HUES6 (cell line): ENCODE measurements at regions not wholly inside any gene's neighbourhood (a gene's known extent, or its start where the extent isn't known, plus 50 kb on each side); places are given as distances from the start of the nearest gene placed in this dataset.

Experiments used
- H3K27ac ChIP-seq: 2 replicates; pipeline ENCODE4 v1.7.0; 2013; ENCODE audit warnings: low read depth, mild to moderate bottlenecking, low read length, inconsistent platforms
- H3K27me3 ChIP-seq: 2 replicates; pipeline ENCODE4 v1.6.1; 2013; ENCODE audit warnings: low read length; ENCODE audit not compliant: control insufficient read depth, insufficient read depth
- H3K36me3 ChIP-seq: 2 replicates; pipeline ENCODE4 v1.6.1; 2013; ENCODE audit warnings: low read length; ENCODE audit not compliant: control insufficient read depth, insufficient read depth
- H3K4me1 ChIP-seq: 2 replicates; pipeline ENCODE4 v1.6.1; 2013; ENCODE audit warnings: low read length; ENCODE audit not compliant: control insufficient read depth, insufficient read depth
- H3K4me3 ChIP-seq: 2 replicates; pipeline ENCODE4 v1.5.1; 2013; ENCODE audit warnings: low read depth, low read length
- H3K9ac ChIP-seq: one replicate; pipeline ENCODE4 v1.6.1; 2013; ENCODE audit warnings: mild to moderate bottlenecking, low read length
- H3K9me3 ChIP-seq: 2 replicates; pipeline ENCODE4 v1.6.1; 2013; ENCODE audit warnings: low read depth, low read length; ENCODE audit not compliant: control insufficient read depth, insufficient read depth

- Histone ChIP-seq H3K27ac (no peak overlapping the region), H3K4me3 (no peak overlapping the region), H3K4me1 (peaks cover 16% of the 10 kb centered on the region; the same call in 1 of the 2 replicates), H3K36me3 (no peaks in the 10 kb centered on the region), H3K9ac (no peak overlapping the region), H3K27me3 (no peaks in the 10 kb centered on the region), H3K9me3 (no peaks in the 10 kb centered on the region)
Observed at GRCh38 chr7:12984117-12984516, 296.7 kb downstream of the ARL4A start.

- no peaks in the 10 kb centered on the region for H3K9me3 ChIP-seq
- H3K4me3 ChIP-seq: no peak overlapping the region
- H3K27me3 ChIP-seq: no peaks in the 10 kb centered on the region
- H3K9ac ChIP-seq: no peak overlapping the region
- H3K27ac ChIP-seq: peak overlapping the region; percentile 31; the same call in 1 of the 2 replicates
- peaks cover 16% of the 10 kb centered on the region; the same call in 1 of the 2 replicates for H3K4me1 ChIP-seq
- H3K36me3 ChIP-seq: no peaks in the 10 kb centered on the region
Observed at GRCh38 chr7:12985228-12985627, 297.8 kb downstream of the ARL4A start.

GRCh38 chr7:12985752-12986151 is 298.3 kb downstream of the ARL4A start:
- Histone ChIP-seq H3K36me3 (no peaks in the 10 kb centered on the region), H3K4me1 (peaks cover 16% of the 10 kb centered on the region; the same call in 1 of the 2 replicates), H3K27ac (peak overlapping the region; percentile 78), H3K27me3 (no peaks in the 10 kb centered on the region), H3K9me3 (no peaks in the 10 kb centered on the region), H3K9ac (no peak overlapping the region), H3K4me3 (no peak overlapping the region)

- peaks cover 16% of the 10 kb centered on the region; the same call in 1 of the 2 replicates for H3K4me1 ChIP-seq
- H3K9me3 ChIP-seq: no peaks in the 10 kb centered on the region
- no peaks in the 10 kb centered on the region for H3K27me3 ChIP-seq
- no peak overlapping the region for H3K4me3 ChIP-seq
- H3K36me3 ChIP-seq: no peaks in the 10 kb centered on the region
- H3K27ac ChIP-seq: no peak overlapping the region; the same call in 1 of the 2 replicates
- no peak overlapping the region for H3K9ac ChIP-seq
Observed at GRCh38 chr7:12987238-12987637, 299.8 kb downstream of the ARL4A start.

GRCh38 chr7:12990440-12990839 is 303.0 kb downstream of the ARL4A start:
- H3K36me3 ChIP-seq: no peaks in the 10 kb centered on the region
- no peak overlapping the region for H3K27ac ChIP-seq
- H3K9ac ChIP-seq: no peak overlapping the region
- H3K27me3 ChIP-seq: no peaks in the 10 kb centered on the region
- peaks cover 12% of the 10 kb centered on the region; the same call in 1 of the 2 replicates for H3K4me1 ChIP-seq
- no peak overlapping the region for H3K4me3 ChIP-seq
- H3K9me3 ChIP-seq: no peaks in the 10 kb centered on the region

- no peak overlapping the region for H3K4me3 ChIP-seq
- no peaks in the 10 kb centered on the region for H3K36me3 ChIP-seq
- no peaks in the 10 kb centered on the region for H3K27me3 ChIP-seq
- no peak overlapping the region for H3K27ac ChIP-seq
- H3K9ac ChIP-seq: no peak overlapping the region
- H3K9me3 ChIP-seq: no peaks in the 10 kb centered on the region
- no peaks in the 10 kb centered on the region for H3K4me1 ChIP-seq
Observed at GRCh38 chr7:12993025-12993424, 305.6 kb downstream of the ARL4A start.

GRCh38 chr7:12995912-12996469 is 308.6 kb downstream of the ARL4A start:
- H3K4me1 ChIP-seq: no peaks in the 10 kb centered on the region

GRCh38 chr7:13007331-13007730 is 319.9 kb downstream of the ARL4A start:
- no peak overlapping the region for H3K4me3 ChIP-seq
- peaks cover 16% of the 10 kb centered on the region; the same call in 1 of the 2 replicates for H3K9me3 ChIP-seq
- H3K4me1 ChIP-seq: no peaks in the 10 kb centered on the region
- H3K27me3 ChIP-seq: no peaks in the 10 kb centered on the region
- H3K36me3 ChIP-seq: no peaks in the 10 kb centered on the region
- H3K9ac ChIP-seq: no peak overlapping the region
- H3K27ac ChIP-seq: no peak overlapping the region

More at GRCh38 chr7:12995912-12996469, 308.6 kb downstream of the ARL4A start:
- Histone ChIP-seq H3K9ac (no peak overlapping the region), H3K36me3 (no peaks in the 10 kb centered on the region), H3K4me3 (no peak overlapping the region), H3K9me3 (0 out of 2 replicates have a peak, but pooled peaks cover 3% of the 10 kb centered on the region), H3K27ac (no peak overlapping the region), H3K27me3 (no peaks in the 10 kb centered on the region)

GRCh38 chr7:13009517-13009916 is 322.1 kb downstream of the ARL4A start:
- Histone ChIP-seq H3K9ac (no peak overlapping the region), H3K4me1 (no peaks in the 10 kb centered on the region), H3K9me3 (peaks cover 5% of the 10 kb centered on the region; the same call in 1 of the 2 replicates), H3K4me3 (no peak overlapping the region), H3K27me3 (no peaks in the 10 kb centered on the region), H3K27ac (no peak overlapping the region), H3K36me3 (no peaks in the 10 kb centered on the region)

- H3K9ac ChIP-seq: no peak overlapping the region
- no peaks in the 10 kb centered on the region for H3K27me3 ChIP-seq
- no peaks in the 10 kb centered on the region for H3K36me3 ChIP-seq
- no peak overlapping the region for H3K4me3 ChIP-seq
- H3K27ac ChIP-seq: no peak overlapping the region
- H3K4me1 ChIP-seq: peaks cover 31% of the 10 kb centered on the region
- H3K9me3 ChIP-seq: peaks cover 5% of the 10 kb centered on the region; the same call in 1 of the 2 replicates
Observed at GRCh38 chr7:13014011-13014410, 326.6 kb downstream of the ARL4A start.

GRCh38 chr7:13016036-13016581 is 328.7 kb downstream of the ARL4A start:
- H3K27ac ChIP-seq: peak overlapping the region; percentile 67; the same call in 1 of the 2 replicates
- no peaks in the 10 kb centered on the region for H3K27me3 ChIP-seq
- H3K4me1 ChIP-seq: peaks cover 32% of the 10 kb centered on the region
- peak overlapping the region; percentile 58 for H3K9ac ChIP-seq
- H3K36me3 ChIP-seq: no peaks in the 10 kb centered on the region
- H3K4me3 ChIP-seq: no peak overlapping the region; the same call in 1 of the 2 replicates
- H3K9me3 ChIP-seq: no peaks in the 10 kb centered on the region
